ENCODE measurements at regions not wholly inside any gene's neighbourhood (a gene's known extent, or its start where the extent isn't known, plus 50 kb on each side); places are given as distances from the start of the nearest gene placed in this dataset.

DNA sequence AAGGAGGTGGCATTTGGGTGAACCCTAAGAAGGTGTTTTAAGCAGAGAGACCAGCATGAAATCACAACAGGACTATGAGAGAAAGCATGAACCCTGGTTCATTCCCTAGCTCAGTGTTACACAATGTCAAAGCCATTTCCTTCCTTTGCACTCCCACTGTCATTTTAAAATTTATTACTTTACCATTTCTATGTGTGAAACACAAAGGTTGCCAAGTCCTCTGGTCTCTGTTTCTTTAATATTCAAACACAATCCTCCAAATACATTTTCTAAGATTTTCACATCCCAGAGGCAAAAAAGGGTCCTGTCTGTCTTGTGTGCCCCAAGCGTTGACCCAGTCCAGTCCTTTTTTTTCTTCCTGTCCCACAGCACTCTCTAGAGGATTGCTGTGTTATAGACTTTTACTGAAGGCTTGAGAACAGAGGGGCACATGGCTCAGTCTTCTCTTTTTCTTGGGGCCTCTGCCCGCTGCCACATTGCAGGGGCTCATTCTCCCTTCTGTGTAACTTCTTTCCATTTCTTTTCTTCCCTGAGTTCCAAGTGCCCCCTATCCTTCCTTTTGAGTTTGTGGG lies 78.6 kb upstream of the SLC28A3 start:
- in situ Hi-C loops (cut with MboI; ENCODE audit: low pct_unique_long_range_greater_than_20kb, low sequenced_read_pairs, unreplicated experiment) = no loop called here
- no peak for DNase-seq (ENCODE audit: low spot score)
- TF ChIP-seq, protein P1, sequence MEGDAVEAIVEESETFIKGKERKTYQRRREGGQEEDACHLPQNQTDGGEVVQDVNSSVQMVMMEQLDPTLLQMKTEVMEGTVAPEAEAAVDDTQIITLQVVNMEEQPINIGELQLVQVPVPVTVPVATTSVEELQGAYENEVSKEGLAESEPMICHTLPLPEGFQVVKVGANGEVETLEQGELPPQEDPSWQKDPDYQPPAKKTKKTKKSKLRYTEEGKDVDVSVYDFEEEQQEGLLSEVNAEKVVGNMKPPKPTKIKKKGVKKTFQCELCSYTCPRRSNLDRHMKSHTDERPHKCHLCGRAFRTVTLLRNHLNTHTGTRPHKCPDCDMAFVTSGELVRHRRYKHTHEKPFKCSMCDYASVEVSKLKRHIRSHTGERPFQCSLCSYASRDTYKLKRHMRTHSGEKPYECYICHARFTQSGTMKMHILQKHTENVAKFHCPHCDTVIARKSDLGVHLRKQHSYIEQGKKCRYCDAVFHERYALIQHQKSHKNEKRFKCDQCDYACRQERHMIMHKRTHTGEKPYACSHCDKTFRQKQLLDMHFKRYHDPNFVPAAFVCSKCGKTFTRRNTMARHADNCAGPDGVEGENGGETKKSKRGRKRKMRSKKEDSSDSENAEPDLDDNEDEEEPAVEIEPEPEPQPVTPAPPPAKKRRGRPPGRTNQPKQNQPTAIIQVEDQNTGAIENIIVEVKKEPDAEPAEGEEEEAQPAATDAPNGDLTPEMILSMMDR (IDR thresholded peaks at IDR 0.05; ENCODE audit: extremely low read depth, insufficient read depth, missing control alignments) = no peak

DNA sequence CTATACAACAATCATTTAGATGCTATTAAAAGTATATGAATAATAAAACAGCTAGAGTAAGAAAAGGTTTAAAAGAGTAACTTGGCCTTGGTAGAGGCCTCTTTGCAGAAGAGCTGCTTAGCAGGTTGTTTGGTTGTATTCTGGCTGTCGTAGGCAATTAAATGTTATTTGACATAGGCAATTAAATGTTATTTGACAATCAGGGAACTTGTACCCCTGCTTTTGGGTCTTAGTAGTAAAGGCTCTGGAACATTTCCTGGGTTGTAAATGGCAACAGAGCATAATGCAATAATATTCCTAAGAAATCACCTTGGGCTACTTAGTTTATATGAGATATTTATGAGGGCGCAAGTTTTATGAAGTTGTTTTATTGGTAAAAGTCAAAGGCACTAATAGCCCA lies 84.4 kb upstream of the SLC28A3 start:
- in situ Hi-C loops (cut with MboI; ENCODE audit: low pct_unique_long_range_greater_than_20kb, low sequenced_read_pairs, unreplicated experiment) = no loop called here
- DNase-seq (ENCODE audit: low spot score) = no peak
- TF ChIP-seq, protein P1 (IDR thresholded peaks at IDR 0.05; ENCODE audit: extremely low read depth, insufficient read depth, missing control alignments) = no peak

DNA sequence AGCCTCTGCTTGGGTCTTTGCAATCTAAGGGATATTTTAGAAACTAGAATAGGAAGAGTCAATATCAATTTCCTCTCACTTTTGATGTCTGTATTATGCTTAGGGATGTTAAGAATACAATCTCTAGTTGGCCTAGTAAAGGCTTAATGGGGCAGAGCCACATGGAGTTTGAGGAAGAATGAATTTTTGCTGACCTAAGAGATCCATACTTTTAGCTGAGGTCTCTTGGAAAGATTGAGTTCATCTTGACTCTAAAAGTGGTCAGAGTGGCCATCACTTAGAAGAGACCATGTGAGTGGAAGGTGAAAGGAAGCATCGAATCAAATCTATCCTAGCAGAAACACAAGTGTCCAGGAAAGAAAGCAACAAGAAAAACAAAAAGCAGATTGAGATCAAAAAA lies 92.2 kb upstream of the SLC28A3 start:
- no peak for DNase-seq (ENCODE audit: low spot score)
- in situ Hi-C loops (cut with MboI; ENCODE audit: low pct_unique_long_range_greater_than_20kb, low sequenced_read_pairs, unreplicated experiment) = no loop called here
- TF ChIP-seq, protein P1 (IDR thresholded peaks at IDR 0.05; ENCODE audit: extremely low read depth, insufficient read depth, missing control alignments) = no peak

DNA sequence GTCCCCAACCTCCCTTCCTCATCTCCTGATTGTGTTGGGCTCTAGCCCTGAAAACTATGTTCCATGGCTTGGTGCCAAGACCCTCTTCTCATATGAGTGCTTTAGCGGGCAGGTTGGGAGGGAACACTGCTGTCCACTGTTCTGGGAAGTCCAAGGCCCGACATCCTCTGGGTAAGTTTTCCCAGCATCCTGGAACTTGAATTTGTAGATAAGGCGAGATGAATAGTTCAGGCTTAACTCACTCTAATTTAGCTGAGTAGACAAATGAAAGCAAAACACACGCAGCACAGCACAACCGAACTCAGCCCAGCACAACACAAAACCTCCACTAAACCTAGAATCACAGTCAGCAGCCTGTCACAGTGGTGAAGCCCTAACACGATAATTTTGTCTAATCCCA lies 95.3 kb upstream of the SLC28A3 start:
- no peak for DNase-seq (ENCODE audit: low spot score)
- TF ChIP-seq, protein P1 (IDR thresholded peaks at IDR 0.05; ENCODE audit: extremely low read depth, insufficient read depth, missing control alignments) = no peak
- in situ Hi-C loops (cut with MboI; ENCODE audit: low pct_unique_long_range_greater_than_20kb, low sequenced_read_pairs, unreplicated experiment) = no loop called here

DNA sequence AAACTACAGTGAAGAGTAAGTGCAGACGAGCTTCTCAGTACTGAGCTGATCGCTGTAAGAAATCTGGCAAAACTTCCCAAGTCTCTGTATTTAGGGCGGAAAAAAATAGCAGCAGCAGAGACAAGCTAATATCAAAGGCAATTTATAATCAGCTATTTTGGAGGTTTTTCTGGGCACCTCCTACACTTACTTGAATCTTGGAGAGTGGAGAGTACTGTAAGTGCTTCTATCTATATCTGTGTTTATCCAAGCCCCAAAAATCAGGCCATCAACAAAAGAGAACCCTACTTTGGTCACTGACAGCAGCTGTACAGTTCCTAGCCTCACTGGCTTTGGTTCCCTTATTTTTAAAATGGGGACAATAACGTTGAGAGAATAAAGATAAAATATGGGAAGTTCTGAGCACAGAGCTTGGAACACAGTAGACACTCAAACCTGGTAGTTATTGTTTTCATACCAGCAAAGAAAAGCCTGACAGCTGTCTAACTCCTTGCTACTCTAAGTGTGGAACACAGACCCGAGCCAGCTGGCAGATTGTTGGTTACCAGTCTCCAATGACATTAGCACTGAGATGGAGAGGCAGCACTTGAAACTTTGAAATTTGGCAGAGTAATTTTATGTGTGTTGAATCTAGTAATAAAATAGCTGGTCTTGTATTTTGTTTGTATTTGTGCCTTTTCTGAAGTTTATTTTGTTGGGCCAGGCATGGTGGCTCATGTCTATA lies 96.0 kb upstream of the SLC28A3 start:
- DNase-seq (ENCODE audit: low spot score) = no peak
- TF ChIP-seq, protein P1 (IDR thresholded peaks at IDR 0.05; ENCODE audit: extremely low read depth, insufficient read depth, missing control alignments) = no peak
- in situ Hi-C loops (cut with MboI; ENCODE audit: low pct_unique_long_range_greater_than_20kb, low sequenced_read_pairs, unreplicated experiment) = no loop called here

DNA sequence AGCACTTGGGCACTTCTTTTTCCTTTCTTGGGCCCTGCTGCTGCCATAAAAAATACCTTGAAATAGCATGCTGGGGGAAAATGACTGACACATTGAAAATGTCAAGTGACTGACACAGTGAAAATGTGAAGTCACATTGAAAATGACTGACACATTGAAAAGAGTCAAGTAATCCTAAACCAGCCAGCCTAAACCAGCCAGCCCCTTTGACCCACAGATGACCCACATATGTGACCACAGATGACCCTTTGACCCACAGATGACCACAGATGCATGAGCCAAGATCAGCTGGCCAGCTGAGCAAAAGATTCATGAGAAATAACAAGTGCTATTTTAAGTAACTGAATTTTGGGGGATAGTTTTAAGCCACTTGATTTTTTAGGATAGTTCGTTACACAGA lies 97.8 kb upstream of the SLC28A3 start:
- TF ChIP-seq, protein P1 (IDR thresholded peaks at IDR 0.05; ENCODE audit: extremely low read depth, insufficient read depth, missing control alignments) = no peak
- in situ Hi-C loops (cut with MboI; ENCODE audit: low pct_unique_long_range_greater_than_20kb, low sequenced_read_pairs, unreplicated experiment) = no loop called here
- DNase-seq (ENCODE audit: low spot score) = no peak

Data from GM13977 (cell line).